MV-4-11 (cell line): ENCODE measurements at regions not wholly inside any gene's neighbourhood (a gene's known extent, or its start where the extent isn't known, plus 50 kb on each side); places are given as distances from the start of the nearest gene placed in this dataset.

Experiments used
- DNase-seq: peaks from one replicate; lab custom pipeline; 2025; lab: John Stamatoyannopoulos, UW

DNA sequence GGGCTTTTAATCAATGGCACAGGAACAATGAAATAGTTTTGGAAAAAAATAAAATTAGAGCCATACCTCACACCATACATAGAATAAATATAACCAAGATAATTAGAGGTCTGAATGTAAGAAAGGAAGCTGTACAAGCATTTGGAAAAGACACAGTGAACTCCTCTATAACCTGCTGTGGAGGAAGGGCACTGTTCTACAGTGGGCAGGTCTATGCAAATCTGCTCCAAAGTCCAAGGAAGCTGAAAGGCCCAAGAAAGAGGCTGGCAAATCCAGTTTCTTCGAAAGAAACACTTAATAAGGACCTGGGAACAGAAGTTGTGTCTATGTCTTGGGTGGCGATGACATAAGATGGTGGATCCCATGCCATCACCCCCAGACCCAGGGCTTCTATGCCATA, 169.4 kb upstream of the RALGAPA2 start:
- no peak for DNase-seq

DNA sequence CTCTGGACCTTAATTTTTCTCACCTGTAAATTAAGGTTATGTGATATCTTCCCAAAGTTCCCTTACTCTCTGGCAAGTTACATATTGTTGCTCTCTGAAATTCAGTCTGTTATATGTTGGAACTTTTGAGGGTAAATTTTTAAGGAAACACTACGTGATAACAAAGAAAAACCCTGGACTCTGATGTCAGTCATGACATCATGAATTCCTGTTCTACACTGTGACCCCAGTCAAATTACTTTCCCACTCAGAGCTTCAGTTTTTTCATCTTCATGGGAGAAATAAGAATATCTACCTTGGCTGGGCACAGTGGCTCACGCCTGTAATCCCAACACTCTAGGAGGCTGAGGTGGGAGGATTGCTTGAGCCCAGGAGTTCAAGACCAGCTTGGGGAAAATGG, 164.6 kb upstream of the RALGAPA2 start:
- DNase-seq = no peak

DNA sequence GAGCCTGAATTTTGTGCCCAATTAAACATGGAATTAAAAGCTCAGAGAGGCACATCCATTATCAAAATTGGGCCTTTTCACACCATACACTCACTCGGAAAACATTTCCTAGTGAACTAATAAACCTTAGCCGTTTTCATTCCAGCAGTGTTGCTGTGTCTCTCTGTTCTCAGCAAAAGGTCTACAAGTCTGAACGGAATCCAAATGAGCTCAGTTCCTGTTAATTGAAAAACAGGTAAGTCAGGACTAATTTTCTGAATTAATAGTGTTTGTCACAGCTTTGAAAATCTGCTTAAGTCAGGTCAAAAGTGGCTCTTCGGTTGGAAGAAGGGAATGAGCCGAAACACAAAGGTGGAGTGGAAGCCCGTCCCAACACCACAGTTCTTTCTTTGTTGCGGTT, 163.3 kb upstream of the RALGAPA2 start:
- DNase-seq = no peak

DNA sequence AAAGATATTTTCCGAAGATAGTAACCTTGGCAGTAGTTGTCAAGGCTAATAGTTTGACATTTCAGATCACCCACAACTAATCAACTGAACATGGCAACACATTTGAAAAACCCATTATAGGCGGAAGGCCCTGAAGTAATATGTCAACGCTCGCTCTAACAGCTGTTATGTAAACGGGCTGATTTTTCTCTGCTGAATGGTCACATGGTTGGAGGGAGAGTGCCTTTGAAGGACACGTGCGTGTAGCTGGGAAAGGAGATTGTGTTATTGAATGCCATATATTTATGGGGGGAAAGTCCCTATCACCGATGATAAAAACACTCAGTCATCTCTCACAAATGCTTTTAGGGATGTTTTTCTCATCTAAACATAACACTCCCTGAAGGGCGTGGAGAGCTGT, 160.0 kb upstream of the RALGAPA2 start:
- no peak for DNase-seq

DNA sequence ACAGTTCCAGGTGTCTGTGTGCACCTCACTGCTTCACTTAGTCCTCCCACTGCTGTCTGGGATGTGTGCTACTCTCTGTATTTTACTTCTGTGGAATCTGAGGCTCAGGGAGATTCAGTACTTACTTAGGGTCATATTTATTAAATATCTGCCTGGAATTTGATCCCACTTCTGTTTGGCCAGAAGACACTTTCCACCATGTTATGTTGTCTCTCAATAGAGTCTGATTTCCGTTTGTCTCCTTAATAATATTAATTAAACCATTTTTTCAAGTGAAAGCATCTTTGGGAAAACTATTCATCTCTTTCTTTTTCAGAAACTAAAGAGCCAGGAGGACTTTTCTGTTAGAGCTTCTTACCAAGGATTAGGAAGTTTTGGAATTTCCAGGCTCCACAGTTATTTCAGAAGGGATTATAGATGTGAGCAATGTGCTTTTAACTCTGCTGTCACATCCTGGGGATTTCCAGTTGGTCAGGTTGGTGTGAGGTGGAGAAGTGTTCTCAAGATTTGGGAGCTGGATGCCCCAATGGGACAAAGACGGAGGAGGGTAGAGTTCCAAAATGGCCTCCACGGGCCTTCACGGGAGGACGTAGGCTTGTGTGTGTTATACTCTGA, 156.8 kb upstream of the RALGAPA2 start:
- DNase-seq = no peak

DNA sequence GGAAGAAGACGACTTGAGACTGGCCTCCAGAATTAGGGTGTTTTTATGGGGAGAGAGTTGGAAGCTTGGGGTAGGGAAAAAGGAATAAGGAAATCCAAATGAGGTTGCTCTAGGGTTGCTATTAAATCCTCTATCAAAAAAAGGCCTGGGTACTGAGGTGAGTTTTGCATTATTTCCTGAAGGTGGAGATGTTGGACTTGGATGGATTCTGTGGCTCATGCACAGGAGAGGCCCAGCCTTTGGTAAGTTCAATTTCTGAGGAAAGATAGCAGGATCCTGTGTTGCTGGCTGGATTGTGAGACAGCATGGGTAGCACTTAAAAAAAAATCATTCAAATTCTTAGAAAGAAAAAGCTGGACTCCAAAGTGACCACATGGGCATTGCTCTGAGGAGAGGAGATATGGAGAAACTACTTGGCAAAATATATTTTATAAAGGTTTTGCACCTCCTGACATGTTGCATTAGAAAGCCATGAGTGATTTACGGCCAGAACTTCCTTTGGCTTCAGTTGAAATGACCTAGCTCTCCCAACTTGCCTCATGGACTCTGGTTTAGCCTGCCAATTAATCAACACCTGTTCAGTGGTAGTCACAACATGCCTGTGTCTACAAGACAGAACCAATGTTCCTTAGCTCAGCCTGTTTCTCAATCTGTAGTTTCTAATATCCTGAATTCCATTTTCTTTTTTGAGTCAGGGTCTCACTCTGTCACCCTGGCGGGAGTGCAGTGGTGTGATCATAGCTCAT, 152.1 kb upstream of the RALGAPA2 start:
- peak; percentile 1 for DNase-seq

DNA sequence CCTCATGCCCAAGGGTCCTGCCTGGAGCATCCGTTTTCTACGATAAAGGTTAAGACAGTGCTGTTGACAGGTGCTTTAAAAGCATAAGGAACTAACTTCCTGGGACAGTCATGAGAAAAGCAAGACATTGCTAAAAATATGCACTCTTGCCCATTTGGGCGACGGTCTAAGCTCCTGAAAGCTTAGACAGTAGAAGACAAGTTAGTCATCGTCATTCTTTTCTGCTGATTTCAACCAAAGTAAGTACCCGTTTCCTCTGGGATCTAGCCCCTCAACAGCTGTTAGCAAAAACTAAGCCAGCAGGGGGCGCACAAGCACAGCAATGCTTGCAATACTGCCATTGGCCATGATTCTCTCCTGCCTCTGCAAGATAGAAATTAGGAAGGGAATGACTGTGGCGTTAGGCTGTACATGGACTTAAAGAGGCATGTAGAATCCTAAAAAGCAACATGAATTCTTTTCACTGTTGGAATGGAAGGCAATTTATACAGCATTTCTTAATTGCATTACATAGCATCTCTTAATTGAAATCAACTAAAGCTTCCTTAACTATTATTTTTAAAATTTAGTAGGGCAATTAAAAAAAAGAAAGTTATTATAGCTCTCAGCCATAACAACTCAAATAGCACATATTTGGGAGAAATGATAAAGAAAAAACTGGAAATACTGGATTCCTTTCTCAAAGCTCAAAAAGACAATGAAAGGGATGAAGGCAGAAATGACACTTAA, 147.8 kb upstream of the RALGAPA2 start:
- peak; percentile 95 for DNase-seq

DNA sequence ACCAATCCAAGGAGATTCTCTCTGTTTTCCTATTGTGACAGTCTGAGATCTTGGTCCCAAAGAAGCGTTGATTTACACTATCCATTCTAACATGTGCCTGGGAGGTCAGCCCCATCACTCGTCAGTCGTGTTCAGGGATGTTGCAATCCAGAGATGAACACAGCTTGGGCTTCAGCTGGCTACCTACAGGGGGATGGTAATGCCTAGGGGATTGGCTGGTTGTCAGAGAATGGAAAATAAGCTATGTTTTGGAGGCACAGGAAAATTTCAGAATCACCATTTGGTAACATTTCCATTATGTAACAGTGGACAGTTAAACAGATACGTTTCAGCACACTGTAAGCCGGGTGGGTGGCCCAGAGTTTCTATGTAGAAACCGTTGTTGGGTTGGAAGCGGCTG, 147.1 kb upstream of the RALGAPA2 start:
- DNase-seq = peak; percentile 33

DNA sequence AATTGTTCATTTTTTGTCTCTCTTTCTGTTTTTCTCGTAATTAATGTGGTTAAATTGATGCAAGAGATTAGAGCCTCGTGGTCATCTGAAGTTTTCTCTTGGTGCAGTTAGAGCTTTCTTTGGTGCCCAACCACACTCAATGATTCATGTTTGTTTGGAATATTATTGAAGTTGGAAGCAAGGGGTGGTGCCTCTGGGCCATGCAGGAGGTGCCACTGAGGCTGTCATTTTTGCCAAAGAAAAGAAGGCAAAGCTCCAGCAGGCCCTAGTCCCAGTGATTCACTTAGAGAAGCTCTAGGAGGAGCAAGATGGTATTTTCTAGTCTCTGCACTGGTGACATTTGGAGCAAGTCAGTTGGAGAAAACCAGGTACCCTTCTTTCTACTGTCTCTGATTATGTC, 144.5 kb upstream of the RALGAPA2 start:
- no peak for DNase-seq

DNA sequence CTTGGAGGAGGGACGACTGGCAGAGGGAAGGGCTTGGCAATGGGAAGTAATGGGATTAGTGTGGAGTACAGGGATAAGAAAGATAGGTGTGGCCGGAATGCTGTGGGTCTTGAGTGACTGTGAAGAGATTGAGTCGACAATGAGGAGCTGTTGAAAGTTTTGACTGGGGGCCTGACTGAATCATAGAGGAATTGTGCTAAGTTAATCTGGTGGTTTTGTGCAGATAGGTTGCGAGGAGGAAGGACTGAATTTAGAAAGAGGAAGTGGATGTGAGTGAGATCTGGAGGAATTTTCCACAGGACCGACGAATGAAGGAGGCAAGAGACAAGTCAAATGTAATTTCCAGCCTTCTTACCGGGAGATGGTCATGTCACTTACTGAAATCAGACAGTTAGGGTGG, 143.9 kb upstream of the RALGAPA2 start:
- DNase-seq = peak; percentile 80

DNA sequence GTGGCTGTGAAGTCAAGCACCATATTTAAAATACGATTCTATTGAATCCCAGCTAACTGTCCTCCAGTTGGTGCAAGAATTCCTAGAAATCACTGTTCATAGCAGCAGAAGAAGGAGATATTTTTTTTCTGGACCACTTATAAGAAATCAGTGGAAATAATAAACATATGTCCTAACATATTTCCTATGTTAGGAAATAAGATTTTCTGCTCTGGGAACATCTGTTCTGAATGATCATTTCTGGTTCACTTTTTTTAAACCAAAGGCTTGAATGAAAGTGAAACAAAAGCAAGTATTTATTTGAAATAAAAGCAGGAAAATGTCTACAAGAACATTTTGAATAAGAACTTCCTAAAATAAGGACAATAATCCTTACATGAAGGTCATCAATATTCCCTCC, 138.9 kb upstream of the RALGAPA2 start:
- no peak for DNase-seq

DNA sequence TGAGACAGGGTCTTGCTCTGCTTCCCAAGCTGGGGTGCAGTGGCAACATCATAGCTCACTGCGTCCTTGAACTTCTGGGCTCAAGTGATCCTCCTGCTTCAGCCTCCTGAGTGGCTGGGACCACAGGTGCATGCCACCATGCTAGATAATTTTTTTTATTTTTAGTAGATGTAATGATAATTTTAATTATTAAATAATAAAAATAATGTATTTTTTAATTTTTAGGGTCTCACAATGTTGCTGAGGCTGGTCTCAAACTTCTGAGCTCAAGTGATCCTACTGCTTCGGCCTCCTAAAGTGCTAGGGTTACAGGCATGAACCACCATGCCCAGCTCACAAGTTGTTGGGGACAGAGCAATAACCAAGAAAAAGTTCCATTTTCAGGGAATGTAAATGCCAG, 138.0 kb upstream of the RALGAPA2 start:
- no peak for DNase-seq

DNA sequence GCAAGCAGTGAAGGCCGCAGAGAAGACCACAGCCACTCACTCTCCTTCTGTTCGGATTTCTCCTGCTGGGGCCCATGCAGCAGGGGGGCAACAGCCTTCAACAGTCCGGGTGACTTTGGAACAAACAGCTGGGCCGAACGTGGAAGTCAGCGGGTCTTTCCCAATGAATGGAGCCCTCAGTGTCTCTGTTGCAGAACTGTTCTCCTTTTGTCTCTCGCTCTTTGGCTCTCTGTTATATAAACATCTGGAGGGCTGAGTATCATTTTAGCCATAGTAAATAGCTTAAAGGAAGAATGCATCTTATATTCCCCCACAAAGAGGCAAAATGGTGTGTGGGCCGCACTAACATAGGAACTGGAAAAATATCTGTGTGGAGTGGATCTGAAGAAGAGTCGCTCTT, 136.7 kb upstream of the RALGAPA2 start:
- DNase-seq = no peak

DNA sequence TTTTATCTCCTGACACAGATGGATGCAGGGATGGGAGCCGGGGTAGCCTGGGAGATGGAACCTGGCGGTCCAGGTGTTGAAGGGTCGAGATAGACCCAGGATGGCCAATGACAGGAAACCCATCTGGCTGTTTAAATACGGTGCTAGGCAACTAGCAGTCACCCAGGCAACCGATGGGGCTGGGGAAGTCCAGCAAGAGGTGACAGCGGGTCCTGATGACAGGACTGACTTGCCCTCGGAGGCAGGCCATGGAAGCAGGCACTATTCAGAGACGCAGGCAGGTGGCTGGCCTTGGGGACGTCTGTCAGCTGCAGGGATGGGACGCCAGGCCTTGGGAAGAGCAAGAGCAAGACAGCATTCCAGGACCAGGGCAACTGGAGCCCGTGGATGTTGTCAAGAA, 135.4 kb upstream of the RALGAPA2 start:
- DNase-seq = no peak

DNA sequence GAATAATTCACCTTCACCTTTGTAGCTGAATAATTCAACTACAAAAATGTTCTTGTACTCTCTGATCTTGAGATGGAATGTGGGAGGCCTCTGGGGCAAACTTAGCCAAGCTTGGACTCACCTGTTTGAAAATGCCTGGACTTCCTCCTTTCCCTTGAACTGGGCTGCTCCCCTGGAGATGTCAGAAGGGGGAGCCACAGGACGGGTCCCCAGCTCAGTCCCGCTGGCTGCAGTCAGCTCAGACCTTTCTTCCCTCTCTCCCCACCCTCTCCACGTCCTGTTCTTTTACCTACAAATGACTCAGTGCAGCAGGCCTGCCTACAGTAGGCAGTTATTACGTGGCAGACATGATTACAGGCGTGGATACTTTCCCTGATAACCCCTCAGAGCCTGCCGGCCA, 131.5 kb upstream of the RALGAPA2 start:
- no peak for DNase-seq

DNA sequence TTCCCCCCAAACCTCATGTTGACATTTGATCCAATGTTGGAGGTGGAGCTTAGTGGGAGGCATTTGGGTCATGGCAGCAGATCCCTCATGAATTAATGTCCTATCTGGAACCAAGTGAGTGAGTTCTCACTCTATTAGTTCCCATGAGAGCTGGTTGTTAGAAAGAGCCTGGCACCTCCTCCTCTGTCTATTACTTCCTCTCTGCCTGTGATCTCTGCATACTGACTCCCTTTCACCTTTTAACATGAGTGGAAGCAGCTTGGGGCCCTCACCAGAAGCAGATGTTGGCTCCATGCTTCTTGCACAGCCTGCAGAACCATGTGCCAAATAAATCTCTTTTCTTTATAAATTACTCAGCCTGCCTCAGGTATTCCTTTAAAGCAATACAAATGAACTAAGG, 127.3 kb upstream of the RALGAPA2 start:
- no peak for DNase-seq

DNA sequence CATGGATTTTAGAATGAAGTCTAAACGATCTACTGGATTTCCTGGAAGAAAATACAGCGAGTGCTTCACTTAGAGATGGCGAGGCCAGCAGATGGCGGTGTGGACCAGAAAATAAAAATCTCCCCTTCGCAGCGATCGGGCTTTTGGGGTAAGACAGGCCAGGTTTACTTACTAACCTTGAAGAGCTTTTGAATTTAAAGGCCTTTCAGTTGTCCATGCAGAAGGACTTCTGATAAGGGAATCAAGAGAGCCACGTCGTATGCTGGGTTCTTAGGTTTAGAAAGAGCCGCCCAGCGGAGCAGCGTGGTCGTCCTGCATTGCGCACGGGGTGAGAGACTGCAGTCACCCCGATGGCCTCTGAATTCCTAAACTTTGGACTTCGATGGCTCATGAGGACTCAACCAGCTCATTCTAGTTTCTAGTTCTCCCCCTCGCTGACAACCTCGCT, 125.2 kb upstream of the RALGAPA2 start:
- DNase-seq = peak; percentile 34

DNA sequence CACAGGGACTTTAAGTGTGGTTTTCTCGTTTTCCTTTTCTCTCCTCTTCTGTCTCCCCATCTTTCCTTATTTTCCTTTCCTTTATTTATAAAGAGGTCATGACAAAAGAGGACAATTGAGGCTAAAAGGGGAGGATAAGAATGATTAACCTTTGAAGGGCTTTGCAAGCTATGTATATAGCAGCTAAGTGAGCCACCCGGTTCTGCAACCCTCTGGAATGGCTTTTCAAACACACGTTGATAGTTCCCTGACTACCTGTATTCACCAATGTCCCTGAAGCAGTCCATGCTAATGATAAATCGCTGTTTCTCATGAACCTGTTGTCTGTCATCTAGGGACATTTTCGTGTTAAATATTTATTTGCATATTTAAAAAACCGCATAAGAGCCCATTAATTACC, 124.4 kb upstream of the RALGAPA2 start:
- no peak for DNase-seq

DNA sequence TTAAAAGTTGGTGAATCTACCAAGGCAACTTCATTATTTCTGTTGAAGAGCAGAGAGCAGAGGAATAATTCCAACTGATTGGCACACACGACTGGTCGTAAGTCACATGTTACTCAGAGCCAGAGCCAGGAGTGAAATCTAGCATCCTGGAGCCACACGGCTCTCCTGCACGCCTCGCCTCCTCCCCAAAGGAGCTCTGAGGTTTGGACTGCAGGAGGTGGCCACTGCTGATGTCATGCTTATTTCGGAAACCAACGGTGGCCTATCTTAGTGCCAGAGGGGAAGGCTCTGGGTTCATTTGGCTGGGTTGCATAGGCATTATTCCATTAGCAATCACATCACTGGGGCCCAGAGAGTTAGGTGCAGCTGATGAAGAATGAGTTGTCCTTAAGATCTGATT, 123.5 kb upstream of the RALGAPA2 start:
- DNase-seq = no peak

DNA sequence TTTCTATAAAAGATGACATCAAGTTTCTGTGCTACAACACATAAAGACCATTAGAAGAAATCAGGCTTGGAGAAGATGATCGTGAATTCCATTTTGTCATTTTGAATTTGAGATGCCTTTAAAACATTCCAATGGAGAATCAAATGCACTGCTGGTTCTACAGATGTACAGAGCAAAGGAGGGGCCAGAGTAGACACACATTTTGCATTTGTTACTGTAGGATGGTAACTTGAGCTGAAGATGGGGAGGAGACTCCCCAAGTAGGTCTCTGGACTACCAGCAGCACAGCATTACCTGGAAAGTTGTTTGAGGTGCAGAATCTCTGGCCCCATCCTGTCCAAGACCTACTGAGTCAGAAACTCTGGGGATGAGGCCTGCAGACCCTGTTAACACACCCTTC, 121.6 kb upstream of the RALGAPA2 start:
- no peak for DNase-seq

DNA sequence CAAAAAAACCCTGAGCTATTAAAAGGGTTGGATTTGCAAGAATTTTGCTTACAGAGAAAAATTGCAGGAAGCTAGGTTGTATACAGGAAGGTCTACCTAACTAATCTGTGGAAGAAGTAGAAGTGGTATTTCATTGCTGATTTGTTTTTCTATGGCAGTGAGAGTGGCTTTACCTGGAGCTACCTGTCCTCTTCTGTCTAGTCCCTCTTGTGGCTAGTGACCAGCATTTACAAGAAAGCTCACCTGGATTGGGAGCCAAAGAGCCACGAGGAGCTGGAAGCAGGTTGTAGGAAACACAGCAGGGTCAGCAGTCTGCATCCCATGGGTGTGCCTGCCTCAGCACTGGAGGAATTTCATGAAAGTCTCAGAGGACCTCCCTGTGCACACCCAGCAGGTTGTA, 120.3 kb upstream of the RALGAPA2 start:
- DNase-seq = no peak

DNA sequence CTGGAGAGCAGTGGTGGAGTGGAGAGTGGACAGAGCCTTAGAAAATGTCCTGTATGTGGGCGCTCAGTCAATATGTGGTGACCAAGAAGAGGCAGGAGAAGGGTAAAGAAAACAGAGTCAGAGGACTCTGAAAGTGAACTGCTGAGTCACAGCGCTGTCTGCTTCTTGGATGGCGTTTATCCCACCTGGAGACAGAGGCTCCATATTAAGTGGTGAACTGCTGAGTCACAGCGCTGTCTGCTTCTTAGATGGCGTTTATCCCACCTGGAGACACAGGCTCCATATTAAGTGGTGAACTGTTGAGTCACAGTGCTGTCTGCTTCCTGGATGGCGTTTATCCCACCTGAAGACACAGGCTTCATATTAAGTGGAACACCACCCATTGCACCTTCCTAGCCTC, 119.3 kb upstream of the RALGAPA2 start:
- DNase-seq = no peak

DNA sequence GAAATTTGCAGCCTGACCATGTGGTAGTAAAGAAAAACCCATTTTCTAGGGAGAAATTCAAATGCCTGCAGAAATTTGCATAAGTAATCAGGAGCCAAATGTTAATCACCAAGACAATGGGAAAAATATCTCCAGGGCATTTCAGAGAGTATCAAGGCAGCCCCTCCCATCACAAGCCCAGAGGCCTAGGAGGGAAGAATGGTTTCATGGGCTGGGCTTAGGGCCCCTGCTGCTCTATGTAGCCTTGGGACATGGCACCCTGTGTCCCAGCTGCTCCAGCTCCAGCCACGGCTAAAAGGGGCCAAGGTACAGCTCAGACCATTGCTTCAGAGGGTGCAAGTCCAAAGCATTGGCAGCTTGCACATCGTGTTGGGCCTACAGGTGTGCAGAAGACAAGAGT, 117.2 kb upstream of the RALGAPA2 start:
- no peak for DNase-seq
